NCI-H748 (cell line): ENCODE measurements at regions not wholly inside any gene's neighbourhood (a gene's known extent, or its start where the extent isn't known, plus 50 kb on each side); places are given as distances from the start of the nearest gene placed in this dataset.

ENCODE experiments used
- DNase-seq: peaks from one replicate; lab custom pipeline; 2025; ENCODE audit not compliant: unreplicated experiment; lab: John Stamatoyannopoulos, UW

- no peak for DNase-seq
Observed at GRCh38 chr22:48744967-48745841, 1082.5 kb downstream of the BRD1 start.

GRCh38 chr22:48744283-48744641 is 1083.4 kb downstream of the BRD1 start:
- DNase-seq, result no peak

GRCh38 chr22:48743601-48744282 is 1083.9 kb downstream of the BRD1 start:
- no peak for DNase-seq

GRCh38 chr22:48742556-48743343 is 1084.9 kb downstream of the BRD1 start:
- DNase-seq, result no peak

- DNase-seq, result no peak
Observed at GRCh38 chr22:48742191-48742555, 1085.5 kb downstream of the BRD1 start.

- no peak for DNase-seq
Observed at GRCh38 chr22:48741540-48741939, 1086.1 kb downstream of the BRD1 start.

GRCh38 chr22:48740731-48741405 is 1086.8 kb downstream of the BRD1 start:
- DNase-seq, result no peak

GRCh38 chr22:48740086-48740730 is 1087.5 kb downstream of the BRD1 start:
- no peak for DNase-seq

- no peak for DNase-seq
Observed at GRCh38 chr22:48739348-48740085, 1088.2 kb downstream of the BRD1 start.

GRCh38 chr22:48738204-48738980 is 1089.3 kb downstream of the BRD1 start:
- DNase-seq, result no peak

GRCh38 chr22:48737461-48738203 is 1090.0 kb downstream of the BRD1 start:
- DNase-seq, result no peak

- no peak for DNase-seq
Observed at GRCh38 chr22:48736593-48737460, 1090.8 kb downstream of the BRD1 start.

GRCh38 chr22:48734961-48735360 is 1092.7 kb downstream of the BRD1 start:
- DNase-seq, result no peak

GRCh38 chr22:48734359-48734758 is 1093.3 kb downstream of the BRD1 start:
- no peak for DNase-seq

- DNase-seq, result no peak
Observed at GRCh38 chr22:48729499-48730171, 1098.0 kb downstream of the BRD1 start.

- DNase-seq, result no peak
Observed at GRCh38 chr22:48727454-48728058, 1100.1 kb downstream of the BRD1 start.

- DNase-seq, result no peak
Observed at GRCh38 chr22:48724899-48725298, 1102.8 kb downstream of the BRD1 start.
